CD4-positive, alpha-beta T cell treated with Interleukin-15 for 4 hours (primary cell): ENCODE measurements at regions not wholly inside any gene's neighbourhood (a gene's known extent, or its start where the extent isn't known, plus 50 kb on each side); places are given as distances from the start of the nearest gene placed in this dataset.

Experiments
- DNase-seq: peaks from one replicate; pipeline ENCODE4 v3.0.0-alpha.2; 2020; ENCODE audit warnings: low spot score

DNA sequence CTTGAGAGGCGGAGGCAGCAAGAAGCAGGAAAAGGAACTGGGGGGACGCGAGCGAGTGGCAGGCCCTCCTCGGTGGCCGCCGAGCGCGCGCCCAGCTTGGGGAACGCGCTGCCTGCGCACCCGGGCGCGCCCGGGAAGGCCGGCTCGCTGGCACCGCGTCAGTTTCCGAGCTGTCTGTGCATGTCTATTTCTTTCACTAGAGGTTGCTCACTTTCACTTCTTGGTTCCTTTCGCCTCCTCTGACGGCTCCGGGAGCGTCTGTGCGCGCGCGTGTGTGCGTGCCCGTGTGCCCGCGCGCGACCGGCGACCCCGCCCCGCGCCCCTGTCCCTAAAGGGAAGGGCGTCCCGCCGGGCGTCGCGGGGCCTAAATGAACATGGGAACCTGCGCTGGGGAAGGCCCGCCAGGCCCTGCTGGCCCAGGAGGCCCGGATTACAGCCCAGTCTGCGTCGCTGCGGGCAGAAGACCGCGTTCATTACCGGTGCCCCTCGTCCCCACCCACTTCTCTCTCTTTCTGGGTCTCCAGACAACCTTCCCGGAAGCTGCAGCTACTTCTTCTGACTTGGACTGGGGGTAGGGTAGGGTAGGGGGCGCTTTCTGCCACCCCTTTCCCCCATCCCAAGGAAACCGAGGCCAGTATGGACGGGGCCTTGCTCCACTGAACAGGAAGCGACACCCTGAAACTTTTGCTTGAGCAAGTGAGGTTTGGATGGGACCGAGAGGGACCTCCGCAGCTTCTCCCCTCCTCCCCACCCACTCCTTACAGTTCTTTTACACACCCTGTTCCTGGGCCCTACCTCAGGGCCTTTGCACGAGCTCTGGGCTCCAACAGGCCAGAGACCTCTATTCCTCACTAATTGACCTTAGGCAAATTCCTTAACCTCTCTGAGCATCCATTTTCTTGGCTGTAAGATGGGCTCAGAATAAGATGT lies 205.8 kb upstream of the IER5L start:
- DNase-seq: peak; percentile 77

DNA sequence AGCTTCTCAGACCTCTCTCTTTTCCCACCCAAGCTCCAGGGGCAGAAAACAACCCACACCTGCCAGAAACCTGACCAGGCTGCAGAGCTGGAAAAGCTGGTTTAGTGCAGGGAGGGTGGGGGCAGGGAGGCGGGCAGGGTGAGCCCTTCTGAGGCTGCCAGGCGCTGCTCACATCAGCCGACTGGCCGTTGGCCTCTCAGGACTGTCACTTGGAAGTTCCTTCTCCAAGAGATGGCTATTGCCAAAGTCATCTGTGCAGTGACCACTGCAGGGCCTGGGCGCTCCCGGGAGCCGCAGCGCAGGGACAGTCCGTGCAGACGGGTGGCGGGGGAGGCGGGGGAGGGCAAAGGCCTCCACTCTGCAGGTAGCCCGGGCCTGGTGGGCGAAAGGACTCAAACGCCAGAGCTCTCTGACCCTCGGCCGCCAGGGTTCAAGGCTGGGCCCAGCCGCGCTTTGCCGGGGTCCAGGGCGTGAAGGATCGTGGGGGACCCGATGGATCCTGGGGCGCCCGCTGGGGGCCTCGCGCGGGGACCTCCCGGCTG lies 205.0 kb upstream of the IER5L start:
- DNase-seq: no peak

DNA sequence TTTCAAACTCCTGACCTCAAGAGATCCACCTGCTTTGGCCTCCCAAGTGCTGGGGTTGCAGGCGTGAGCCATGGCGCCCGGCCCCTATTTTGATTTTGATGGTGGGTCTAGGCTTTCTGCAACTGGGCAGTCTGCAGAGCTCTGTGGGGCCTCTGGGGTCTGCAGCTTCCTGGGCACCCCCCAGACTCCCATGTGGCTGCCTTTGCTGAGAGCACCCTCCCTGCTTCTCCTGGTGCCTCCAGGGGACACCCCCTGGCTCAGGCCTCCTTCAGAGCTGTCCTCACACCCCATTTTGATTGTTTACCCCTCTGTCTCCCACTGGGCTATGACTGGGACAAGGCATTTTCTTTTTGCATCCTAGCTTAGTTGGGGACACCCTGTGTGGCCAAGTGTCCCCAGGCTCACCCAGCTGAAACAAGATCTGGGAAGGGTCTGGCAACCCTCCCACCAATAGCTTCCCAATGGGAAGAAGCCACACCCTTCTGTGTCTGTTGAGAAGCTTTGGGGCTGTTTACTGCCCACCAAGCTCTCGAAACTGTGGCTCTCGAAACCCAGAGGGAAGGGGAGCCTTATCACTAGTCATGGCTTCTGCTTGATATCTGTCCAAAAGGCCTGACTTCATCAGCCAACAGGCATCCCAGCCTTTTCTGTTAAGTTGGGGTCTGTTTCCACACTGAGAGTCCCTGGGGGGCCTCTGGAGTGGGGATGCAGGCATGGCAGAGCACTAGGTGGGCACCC lies 204.4 kb upstream of the IER5L start:
- DNase-seq: no peak

- DNase-seq: no peak
Measured at GRCh38 chr9:129381481-129381957, 203.5 kb upstream of the IER5L start.

- DNase-seq: no peak
Measured at GRCh38 chr9:129380961-129381401, 202.9 kb upstream of the IER5L start.

DNA sequence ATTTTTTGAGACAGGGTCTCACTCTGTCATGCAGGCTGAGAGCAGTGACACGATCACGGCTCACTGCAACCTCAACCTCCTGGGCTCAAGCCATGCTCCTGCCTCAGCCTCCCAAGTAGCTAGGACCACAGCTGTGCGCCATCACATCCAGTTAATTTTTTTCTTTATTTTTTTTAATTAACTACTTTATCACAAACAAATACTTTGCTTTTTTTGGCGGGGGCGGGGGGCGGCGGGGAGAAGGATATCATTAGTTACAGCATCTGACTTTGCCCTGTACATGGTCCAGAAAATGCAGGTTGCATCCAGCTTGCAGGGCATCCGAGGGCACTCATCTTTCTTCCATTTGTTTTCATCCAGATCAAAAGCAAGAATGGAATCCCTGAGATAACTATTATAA lies 201.8 kb upstream of the IER5L start:
- no peak for DNase-seq

DNA sequence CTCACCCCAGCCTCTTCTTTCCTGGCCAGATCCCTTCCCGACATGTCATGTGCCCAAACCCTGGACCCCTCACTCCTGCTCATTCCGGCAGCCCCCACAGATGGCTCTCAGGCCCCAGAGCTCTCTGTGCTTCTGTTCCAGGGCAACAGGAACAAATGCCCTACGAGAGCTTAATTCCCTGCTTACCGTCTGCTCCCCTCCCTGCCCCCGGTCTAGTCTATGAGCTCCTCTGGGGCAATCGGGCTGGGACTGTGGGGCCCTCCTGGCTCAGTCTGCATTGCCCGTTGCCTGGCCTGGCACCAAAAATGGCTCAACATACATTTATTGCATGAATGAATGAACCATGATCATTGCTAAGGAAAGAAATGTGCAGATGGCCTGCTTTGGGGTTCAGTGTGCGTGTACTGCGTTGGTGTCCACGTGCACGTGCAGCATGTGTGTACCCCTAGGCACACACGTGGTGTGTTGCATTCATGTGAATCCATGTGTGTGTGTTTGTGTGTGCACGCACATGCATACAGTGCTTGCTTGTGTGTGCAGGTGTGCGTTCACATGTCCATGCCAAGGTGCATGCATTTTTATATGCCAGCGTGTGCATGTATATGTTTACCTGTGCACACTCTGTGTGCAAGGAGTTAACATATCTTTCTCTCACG lies 201.2 kb upstream of the IER5L start:
- no peak for DNase-seq

- no peak for DNase-seq
Measured at GRCh38 chr9:129377931-129378661, 200.0 kb upstream of the IER5L start.

DNA sequence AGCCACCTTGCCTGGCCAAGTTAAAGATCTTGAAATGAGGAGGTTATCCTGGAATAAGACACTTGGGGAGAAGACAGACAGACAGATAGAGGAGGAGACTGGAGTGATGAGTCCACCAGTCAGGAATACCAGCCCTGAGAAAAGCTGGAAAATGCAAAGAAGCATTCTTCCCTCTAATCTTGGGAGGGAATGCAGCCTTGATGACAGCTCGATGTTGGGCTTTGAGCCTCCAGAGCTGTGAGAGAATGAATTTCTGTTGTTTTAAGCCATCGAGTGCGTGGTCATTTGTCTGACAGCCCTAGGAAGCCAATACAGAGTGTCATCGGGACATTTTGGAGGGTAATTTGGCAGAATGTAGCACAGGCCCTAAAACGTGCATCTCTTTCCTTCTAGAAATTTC lies 199.1 kb upstream of the IER5L start:
- DNase-seq: no peak

- DNase-seq: no peak
Measured at GRCh38 chr9:129375845-129376244, 197.8 kb upstream of the IER5L start.

GRCh38 chr9:129374651-129375050 lies 196.6 kb upstream of the IER5L start:
- no peak for DNase-seq

DNA sequence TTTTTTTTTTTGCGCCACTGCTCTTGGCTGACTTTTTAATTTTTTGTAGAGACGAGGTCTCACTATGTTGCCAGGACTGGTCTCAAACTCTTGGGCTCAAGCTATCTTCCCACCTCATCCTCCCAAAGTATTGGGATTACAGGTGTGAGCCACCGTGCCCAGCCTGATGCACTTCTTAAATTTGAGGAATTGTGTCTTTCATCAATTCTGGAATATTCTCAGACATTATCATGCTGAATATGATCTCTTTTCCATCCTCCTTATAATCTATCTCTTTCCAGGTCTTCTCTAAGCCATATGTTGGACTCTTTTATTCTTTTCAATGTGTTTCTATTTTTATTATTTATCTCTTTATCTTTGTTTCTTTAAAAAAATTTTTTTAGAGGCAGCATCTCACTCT lies 196.2 kb upstream of the IER5L start:
- DNase-seq: no peak

- DNase-seq: no peak
Measured at GRCh38 chr9:129373361-129373760, 195.3 kb upstream of the IER5L start.

GRCh38 chr9:129370770-129371169 lies 192.7 kb upstream of the IER5L start:
- no peak for DNase-seq

DNA sequence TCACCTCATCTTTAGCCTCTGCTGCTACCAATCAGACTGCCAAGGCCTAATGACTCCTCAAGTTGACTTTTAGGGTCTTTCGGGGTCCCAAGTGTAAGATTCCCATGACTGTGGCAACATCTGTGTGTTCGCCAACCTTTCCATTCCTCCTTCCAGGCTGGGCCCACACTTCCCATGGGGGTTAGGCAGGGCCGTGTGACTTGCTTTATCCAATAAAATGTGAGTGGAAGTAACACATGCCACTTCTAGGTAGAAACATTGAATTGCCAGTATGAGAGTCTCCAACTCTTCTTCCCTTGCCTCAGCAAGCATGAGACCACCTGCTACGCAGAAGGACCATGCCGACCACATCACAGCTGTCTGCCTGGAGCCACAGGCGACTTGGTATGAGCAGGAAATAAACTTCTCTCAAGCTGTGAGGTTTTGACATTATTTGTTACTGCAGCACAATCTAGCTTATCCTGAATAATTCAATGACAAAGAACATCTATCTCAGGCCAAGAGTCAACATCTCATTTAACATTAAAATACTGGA lies 190.4 kb upstream of the IER5L start:
- DNase-seq: no peak

GRCh38 chr9:129367287-129367686 lies 189.2 kb upstream of the IER5L start:
- no peak for DNase-seq

- DNase-seq: no peak
Measured at GRCh38 chr9:129365196-129365595, 187.1 kb upstream of the IER5L start.

DNA sequence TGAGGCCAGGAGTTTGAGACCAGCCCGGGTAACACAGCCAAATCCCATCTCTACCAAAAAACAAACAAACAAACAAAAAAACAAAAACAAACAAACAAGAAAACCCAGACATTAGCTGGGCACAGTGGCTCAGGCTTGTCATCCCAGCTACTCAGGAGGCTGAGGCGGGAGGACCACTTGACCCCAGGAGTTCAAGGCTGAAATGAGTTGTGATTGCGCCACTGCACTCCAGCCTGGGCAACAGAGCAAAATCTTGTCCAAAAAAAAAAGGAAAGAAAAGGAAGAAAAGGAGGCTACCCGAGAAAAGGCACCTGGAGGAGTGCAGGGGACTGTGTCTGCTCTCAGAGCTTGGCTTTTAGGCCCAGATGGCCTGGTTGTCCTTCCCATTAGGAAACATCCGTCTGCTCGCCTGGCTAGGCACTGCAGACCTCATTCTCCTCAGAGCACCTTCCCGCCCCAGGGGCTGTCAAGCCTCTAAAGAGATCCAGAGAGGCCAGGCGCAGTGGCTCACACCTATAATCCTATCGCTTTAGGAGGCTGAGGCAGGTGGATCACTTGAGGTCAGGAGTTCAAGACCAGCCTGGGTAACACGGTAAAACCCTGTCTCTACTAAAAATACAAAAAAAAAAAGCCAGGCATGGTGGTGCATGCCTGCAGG lies 185.3 kb upstream of the IER5L start:
- no peak for DNase-seq

- DNase-seq: no peak
Measured at GRCh38 chr9:129362287-129363000, 184.4 kb upstream of the IER5L start.

GRCh38 chr9:129361196-129361595 lies 183.1 kb upstream of the IER5L start:
- DNase-seq: no peak
